DOHH2 (cell line): ENCODE measurements at regions not wholly inside any gene's neighbourhood (a gene's known extent, or its start where the extent isn't known, plus 50 kb on each side); places are given as distances from the start of the nearest gene placed in this dataset.

ENCODE experiments used
- H3F3A ChIP-seq: fragments of 200-600 bp; sonication (generic), shearing (Covaris generic); 2 replicates; pipeline ENCODE4 v1.6.0; 2016; ENCODE audit warnings: antibody characterized with exemption, mild to moderate bottlenecking; ENCODE audit not compliant: control insufficient read depth, insufficient read depth
- H3K27ac ChIP-seq: fragments of 200-600 bp; sonication (generic); 2 replicates; pipeline ENCODE4 v1.5.1; 2014; ENCODE audit warnings: low read depth, mild to moderate bottlenecking, low read length, moderate library complexity
- H3K27me3 ChIP-seq: fragments of 200-600 bp; sonication (generic); 2 replicates; pipeline ENCODE4 v1.6.1; 2014; ENCODE audit warnings: mild to moderate bottlenecking, low read length, mixed read lengths; ENCODE audit not compliant: control insufficient read depth
- H3K36me3 ChIP-seq: fragments of 200-600 bp; sonication (generic); 2 replicates; pipeline ENCODE4 v1.6.1; 2014; ENCODE audit warnings: mild to moderate bottlenecking, low read length, moderate library complexity, mixed read lengths; ENCODE audit not compliant: control insufficient read depth
- H3K4me1 ChIP-seq: fragments of 200-600 bp; sonication (generic); 2 replicates; pipeline ENCODE4 v1.6.1; 2014; ENCODE audit warnings: mild to moderate bottlenecking, low read length, mixed read lengths; ENCODE audit not compliant: control insufficient read depth
- H3K4me2 ChIP-seq: fragments of 200-600 bp; sonication (generic); 2 replicates; pipeline ENCODE4 v1.6.0; 2014; ENCODE audit warnings: mild to moderate bottlenecking, low read length, moderate library complexity
- H3K4me3 ChIP-seq: fragments of 200-600 bp; sonication (generic); 2 replicates; pipeline ENCODE4 v1.5.1; 2014; ENCODE audit warnings: mild to moderate bottlenecking, low read length, mixed read lengths
- H3K79me2 ChIP-seq: fragments of 200-600 bp; sonication (generic); 2 replicates; pipeline ENCODE4 v1.6.1; 2014; ENCODE audit warnings: mild to moderate bottlenecking, low read length, mixed read lengths; ENCODE audit not compliant: control insufficient read depth
- H3K9me2 ChIP-seq: fragments of 200-600 bp; sonication (generic); replicated peaks from 2 replicates; pipeline ENCODE4 v1.6.1; 2014; ENCODE audit warnings: mild to moderate bottlenecking, low read length, mixed read lengths; ENCODE audit not compliant: control insufficient read depth
- H3K9me3 ChIP-seq: fragments of 200-600 bp; sonication (generic); 2 replicates; pipeline ENCODE4 v1.6.1; 2014; ENCODE audit warnings: antibody characterized with exemption, low read length, mixed read lengths; ENCODE audit not compliant: control insufficient read depth, insufficient read depth
- H4K20me1 ChIP-seq: fragments of 200-600 bp; sonication (generic); 2 replicates; pipeline ENCODE4 v1.6.0; 2014; ENCODE audit warnings: low read depth, mild to moderate bottlenecking, antibody characterized with exemption, low read length, moderate library complexity; ENCODE audit not compliant: control insufficient read depth, insufficient read depth
- EZH2phosphoT487 ChIP-seq: fragments of 200-600 bp; sonication (generic); IDR thresholded peaks from 2 replicates; pipeline ENCODE4 v1.6.1; 2017; ENCODE audit warnings: borderline replicate concordance, mild to moderate bottlenecking, antibody characterized with exemption, low read length, moderate library complexity, mixed read lengths
- TF ChIP-seq, protein P1 (sequence below): fragments of 200-600 bp; sonication (generic); IDR thresholded peaks from one replicate; pipeline ENCODE4 v1.5.1; 2014; ENCODE audit warnings: antibody characterized with exemption, mild to moderate bottlenecking, low read depth, low read length; ENCODE audit not compliant: poor library complexity, severe bottlenecking

- TF ChIP-seq, protein P1, sequence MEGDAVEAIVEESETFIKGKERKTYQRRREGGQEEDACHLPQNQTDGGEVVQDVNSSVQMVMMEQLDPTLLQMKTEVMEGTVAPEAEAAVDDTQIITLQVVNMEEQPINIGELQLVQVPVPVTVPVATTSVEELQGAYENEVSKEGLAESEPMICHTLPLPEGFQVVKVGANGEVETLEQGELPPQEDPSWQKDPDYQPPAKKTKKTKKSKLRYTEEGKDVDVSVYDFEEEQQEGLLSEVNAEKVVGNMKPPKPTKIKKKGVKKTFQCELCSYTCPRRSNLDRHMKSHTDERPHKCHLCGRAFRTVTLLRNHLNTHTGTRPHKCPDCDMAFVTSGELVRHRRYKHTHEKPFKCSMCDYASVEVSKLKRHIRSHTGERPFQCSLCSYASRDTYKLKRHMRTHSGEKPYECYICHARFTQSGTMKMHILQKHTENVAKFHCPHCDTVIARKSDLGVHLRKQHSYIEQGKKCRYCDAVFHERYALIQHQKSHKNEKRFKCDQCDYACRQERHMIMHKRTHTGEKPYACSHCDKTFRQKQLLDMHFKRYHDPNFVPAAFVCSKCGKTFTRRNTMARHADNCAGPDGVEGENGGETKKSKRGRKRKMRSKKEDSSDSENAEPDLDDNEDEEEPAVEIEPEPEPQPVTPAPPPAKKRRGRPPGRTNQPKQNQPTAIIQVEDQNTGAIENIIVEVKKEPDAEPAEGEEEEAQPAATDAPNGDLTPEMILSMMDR: no peak
- no peak for TF ChIP-seq EZH2phosphoT487
- H3F3A ChIP-seq: no peaks in the 10 kb centered on the region
- no peak overlapping the region for H3K4me2 ChIP-seq
- no peaks in the 10 kb centered on the region for H3K4me1 ChIP-seq
- no peaks in the 10 kb centered on the region for H3K36me3 ChIP-seq
- H3K27me3 ChIP-seq: no peaks in the 10 kb centered on the region
- no peaks in the 10 kb centered on the region for H3K79me2 ChIP-seq
- H3K9me2 ChIP-seq: no peaks in the 10 kb centered on the region
- H3K27ac ChIP-seq: no peak overlapping the region
- no peaks in the 10 kb centered on the region for H4K20me1 ChIP-seq
- peaks cover 10% of the 10 kb centered on the region; the same call in 1 of the 2 replicates for H3K9me3 ChIP-seq
- no peak overlapping the region for H3K4me3 ChIP-seq
Observed at GRCh38 chr10:133028956-133029355, 58.8 kb upstream of the ADGRA1 start.

- no peaks in the 10 kb centered on the region for H3F3A ChIP-seq
- TF ChIP-seq, protein P1: no peak
- TF ChIP-seq EZH2phosphoT487: no peak
- no peak overlapping the region for H3K4me3 ChIP-seq
- H3K4me2 ChIP-seq: no peak overlapping the region
- H3K4me1 ChIP-seq: no peaks in the 10 kb centered on the region
- no peaks in the 10 kb centered on the region for H4K20me1 ChIP-seq
- no peak overlapping the region for H3K27ac ChIP-seq
- peaks cover 11% of the 10 kb centered on the region; the same call in 1 of the 2 replicates for H3K9me3 ChIP-seq
- H3K9me2 ChIP-seq: no peaks in the 10 kb centered on the region
- H3K36me3 ChIP-seq: no peaks in the 10 kb centered on the region
- no peaks in the 10 kb centered on the region for H3K79me2 ChIP-seq
- no peaks in the 10 kb centered on the region for H3K27me3 ChIP-seq
Observed at GRCh38 chr10:133028158-133028557, 59.6 kb upstream of the ADGRA1 start.

DNA sequence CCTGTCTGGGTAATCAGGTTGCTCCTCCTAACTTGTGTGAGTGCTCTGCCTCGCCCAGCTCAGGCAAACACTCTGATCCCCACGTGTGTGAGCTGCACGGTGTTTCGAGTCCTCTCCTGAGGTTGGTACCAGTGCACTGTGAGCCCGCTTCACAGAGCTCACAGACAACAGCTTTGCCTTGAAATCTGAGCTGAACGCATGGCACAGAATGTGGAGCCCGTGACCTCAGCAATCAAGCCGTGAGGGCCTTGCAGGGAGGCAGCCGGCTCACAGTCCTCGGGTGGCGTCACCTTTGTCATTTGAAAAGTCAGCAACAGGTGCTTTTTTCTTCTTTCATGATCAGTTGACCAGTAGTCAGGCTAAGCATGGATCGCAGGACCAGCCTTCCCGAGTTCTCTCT lies 60.2 kb upstream of the ADGRA1 start:
- H3F3A ChIP-seq: no peaks in the 10 kb centered on the region

More for the DNA sequence above, 60.2 kb upstream of the ADGRA1 start:
- no peak overlapping the region for H3K4me3 ChIP-seq
- H3K27ac ChIP-seq: no peak overlapping the region
- peaks cover 10% of the 10 kb centered on the region; the same call in 1 of the 2 replicates for H3K9me3 ChIP-seq
- H3K4me1 ChIP-seq: no peaks in the 10 kb centered on the region
- no peaks in the 10 kb centered on the region for H3K27me3 ChIP-seq
- no peaks in the 10 kb centered on the region for H3K36me3 ChIP-seq
- no peaks in the 10 kb centered on the region for H4K20me1 ChIP-seq
- TF ChIP-seq, protein P1: no peak
- TF ChIP-seq EZH2phosphoT487: no peak
- H3K9me2 ChIP-seq: no peaks in the 10 kb centered on the region
- no peaks in the 10 kb centered on the region for H3K79me2 ChIP-seq
- H3K4me2 ChIP-seq: no peak overlapping the region
